Gastroesophageal sphincter (tissue), 4 donors: ENCODE measurements at regions not wholly inside any gene's neighbourhood (a gene's known extent, or its start where the extent isn't known, plus 50 kb on each side); places are given as distances from the start of the nearest gene placed in this dataset.
A peak's percentile ranks its signal among the peaks of the same experiment; 100 is the strongest.

ENCODE experiments used
- ATAC-seq: fragments of 150-250 bp; one replicate; pipeline ENCODE4 v1.9.1; 2016; ENCODE audit warnings: mild to moderate bottlenecking, moderate library complexity
- H3K27ac ChIP-seq, 4 donors: fragments of 200-600 bp; sonication (generic) in 3 of 4; 1 replicate in 3 of 4; 2 replicates in 1 of 4; pipeline ENCODE4 v1.5.1; 2016 to 2019
- H3K27me3 ChIP-seq: fragments of 200-600 bp; sonication (generic); one replicate; pipeline ENCODE4 v1.5.1; 2019
- H3K36me3 ChIP-seq, 2 donors: fragments of 200-600 bp; sonication (generic); one replicate each; pipeline ENCODE4 v1.5.1; 2019; ENCODE audit warnings: control low read depth in 1 of 2
- H3K4me1 ChIP-seq, 3 donors: fragments of 200-600 bp; sonication (generic); 1 replicate in 2 of 3; 2 replicates in 1 of 3; pipeline ENCODE4 v1.5.1; 2016 to 2019; ENCODE audit warnings: control low read depth in 2 of 3
- H3K4me3 ChIP-seq, 2 donors: fragments of 200-600 bp; sonication (generic); one replicate each; pipeline ENCODE4 v1.5.1; 2019; ENCODE audit warnings: mild to moderate bottlenecking in 1 of 2, moderate library complexity in 1 of 2
- H3K9me3 ChIP-seq, 3 donors: fragments of 200-600 bp; sonication (generic); one replicate each; pipeline ENCODE4 v1.5.1; 2017 to 2019; ENCODE audit warnings: control low read depth in 2 of 3
- EP300 ChIP-seq: sonication (generic); formaldehyde crosslinking; IDR thresholded peaks from one replicate; pipeline ENCODE4 v1.6.1; 2017; ENCODE audit warnings: antibody characterized with exemption, mild to moderate bottlenecking
- POLR2A ChIP-seq, 2 donors: fragments of 450-650 bp; IDR thresholded peaks; one replicate each; pipeline ENCODE4 v1.6.1; 2017; ENCODE audit warnings: antibody characterized with exemption in 2 of 2, mild to moderate bottlenecking in 2 of 2, moderate library complexity in 1 of 2
- POLR2AphosphoS5 ChIP-seq: sonication (generic); formaldehyde crosslinking; IDR thresholded peaks from one replicate; pipeline ENCODE4 v1.6.1; 2017; ENCODE audit warnings: antibody characterized with exemption
- WGBS, 2 donors: methylation state at CpG; one replicate each; pipeline ENCODE4 v1.1.5; 2018; ENCODE audit warnings: low coverage in 1 of 2; 5-methylcytosine and 5-hydroxymethylcytosine counted together
- TF ChIP-seq, protein P1 (sequence below), 4 experiments: fragments of 200-600 bp in 2 of 4; fragments of 450-650 bp in 2 of 4; sonication (generic) in 1 of 4; IDR thresholded peaks; one replicate each; pipeline ENCODE4 v1.5.1; 2017 to 2019; ENCODE audit warnings: antibody characterized with exemption in 4 of 4, mild to moderate bottlenecking in 2 of 4, moderate library complexity in 2 of 4

DNA sequence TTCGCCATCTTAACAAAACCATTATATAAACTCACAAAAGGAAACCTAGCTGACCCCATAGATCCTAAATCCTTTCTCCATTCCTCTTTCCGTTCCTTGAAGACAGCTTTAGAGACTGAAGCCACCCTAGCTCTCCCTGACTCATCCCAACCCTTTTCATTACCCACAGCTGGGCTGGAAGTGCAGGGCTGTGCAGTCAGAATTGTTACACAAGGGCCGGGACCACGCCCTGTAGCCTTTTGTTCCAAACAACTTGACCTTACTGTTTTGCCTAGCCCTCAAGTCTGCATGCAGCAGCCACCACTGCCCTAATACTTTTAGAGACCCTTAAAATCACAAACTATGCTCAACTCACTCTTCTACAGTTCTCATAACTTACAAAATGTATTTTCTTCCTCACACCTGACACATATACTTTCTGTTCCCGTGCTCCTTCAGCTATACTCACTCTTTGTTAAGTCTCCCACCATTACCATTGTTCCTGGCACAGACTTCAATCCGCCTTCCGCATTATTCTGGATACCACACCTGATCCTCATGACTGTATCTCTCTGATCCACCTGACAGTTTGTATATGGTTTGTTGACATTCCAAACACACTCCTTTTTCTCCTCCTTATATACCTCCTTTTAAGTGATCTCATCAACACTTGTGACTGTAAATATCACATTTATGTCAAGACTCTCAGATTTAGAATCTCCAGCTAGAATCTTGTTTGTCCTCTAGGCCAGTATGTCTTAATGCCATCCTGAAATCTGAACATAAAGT is 208.7 kb downstream of the KITLG start:
- no peak overlapping the region for H3K4me3 ChIP-seq
- no peaks in the 10 kb centered on the region for H3K36me3 ChIP-seq
- no peaks in the 10 kb centered on the region for H3K27me3 ChIP-seq
- TF ChIP-seq POLR2AphosphoS5 (no peak), POLR2A (IDR thresholded peaks at IDR 0.05) (no peak), EP300 (no peak)
- TF ChIP-seq, protein P1, sequence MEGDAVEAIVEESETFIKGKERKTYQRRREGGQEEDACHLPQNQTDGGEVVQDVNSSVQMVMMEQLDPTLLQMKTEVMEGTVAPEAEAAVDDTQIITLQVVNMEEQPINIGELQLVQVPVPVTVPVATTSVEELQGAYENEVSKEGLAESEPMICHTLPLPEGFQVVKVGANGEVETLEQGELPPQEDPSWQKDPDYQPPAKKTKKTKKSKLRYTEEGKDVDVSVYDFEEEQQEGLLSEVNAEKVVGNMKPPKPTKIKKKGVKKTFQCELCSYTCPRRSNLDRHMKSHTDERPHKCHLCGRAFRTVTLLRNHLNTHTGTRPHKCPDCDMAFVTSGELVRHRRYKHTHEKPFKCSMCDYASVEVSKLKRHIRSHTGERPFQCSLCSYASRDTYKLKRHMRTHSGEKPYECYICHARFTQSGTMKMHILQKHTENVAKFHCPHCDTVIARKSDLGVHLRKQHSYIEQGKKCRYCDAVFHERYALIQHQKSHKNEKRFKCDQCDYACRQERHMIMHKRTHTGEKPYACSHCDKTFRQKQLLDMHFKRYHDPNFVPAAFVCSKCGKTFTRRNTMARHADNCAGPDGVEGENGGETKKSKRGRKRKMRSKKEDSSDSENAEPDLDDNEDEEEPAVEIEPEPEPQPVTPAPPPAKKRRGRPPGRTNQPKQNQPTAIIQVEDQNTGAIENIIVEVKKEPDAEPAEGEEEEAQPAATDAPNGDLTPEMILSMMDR (IDR thresholded peaks at IDR 0.05): no peak
- ATAC-seq: peak; percentile 50
- no peaks in the 10 kb centered on the region for H3K4me1 ChIP-seq
- 88 to 96% methylated on average over 4 to 7 of the region's 7 CpGs for WGBS, 2 donors
- H3K27ac ChIP-seq: no peak overlapping the region
- no peaks in the 10 kb centered on the region for H3K9me3 ChIP-seq

DNA sequence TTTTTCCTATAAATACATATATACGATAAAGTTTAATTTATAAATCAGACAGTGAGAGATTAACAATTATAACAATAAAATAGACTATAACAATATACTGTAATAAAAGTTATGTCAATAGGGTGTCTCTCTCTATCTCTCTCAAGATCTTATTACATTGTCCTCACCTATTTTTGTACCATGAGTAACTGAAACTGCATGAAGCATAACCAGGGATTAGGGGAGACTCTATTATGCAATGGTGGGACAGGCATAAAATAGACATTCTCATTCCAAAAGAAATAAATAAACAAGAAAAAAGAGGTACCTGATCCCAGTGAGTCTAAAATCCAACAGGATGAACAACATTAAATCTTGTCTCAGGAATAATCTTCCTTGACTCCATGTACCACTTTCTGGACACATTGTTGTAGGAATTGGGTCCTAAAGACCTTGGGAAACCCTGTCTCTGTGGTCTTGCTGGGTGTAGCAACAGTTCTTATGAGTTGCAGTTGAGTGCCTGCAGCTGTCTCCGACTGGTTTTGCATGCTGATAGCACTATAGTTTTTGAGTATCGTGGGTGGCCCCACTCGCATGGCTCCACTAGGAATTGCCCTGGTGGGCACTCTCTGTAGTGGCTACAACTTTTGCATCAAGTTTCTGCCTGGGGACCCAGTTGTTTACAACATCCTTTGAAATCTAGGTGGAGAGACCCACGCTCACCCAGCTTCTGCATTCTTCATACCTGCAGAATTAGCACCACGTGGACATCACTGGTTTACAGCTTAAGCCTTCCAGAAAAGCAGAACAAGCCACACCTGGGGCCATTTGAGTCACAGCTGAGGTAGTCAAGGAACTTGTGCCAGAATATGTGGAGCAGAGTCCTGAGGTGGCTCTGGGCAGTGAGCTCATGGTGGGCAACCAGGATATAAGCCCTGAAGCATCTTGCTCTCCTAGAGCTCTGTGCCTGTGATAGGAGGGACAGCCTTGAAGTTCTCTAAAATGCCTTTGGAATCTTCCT is 204.7 kb downstream of the KITLG start:
- H3K27me3 ChIP-seq: no peaks in the 10 kb centered on the region
- no peak for ATAC-seq
- no peak overlapping the region for H3K4me3 ChIP-seq
- TF ChIP-seq EP300: no peak
- TF ChIP-seq, protein P1 (IDR thresholded peaks at IDR 0.05): no peak
- no peak overlapping the region for H3K27ac ChIP-seq
- H3K4me1 ChIP-seq: no peaks in the 10 kb centered on the region
- H3K36me3 ChIP-seq: no peaks in the 10 kb centered on the region
- WGBS, 2 donors: 100% methylated on average over 1 to 3 of the region's 6 CpGs
- no peaks in the 10 kb centered on the region for H3K9me3 ChIP-seq

DNA sequence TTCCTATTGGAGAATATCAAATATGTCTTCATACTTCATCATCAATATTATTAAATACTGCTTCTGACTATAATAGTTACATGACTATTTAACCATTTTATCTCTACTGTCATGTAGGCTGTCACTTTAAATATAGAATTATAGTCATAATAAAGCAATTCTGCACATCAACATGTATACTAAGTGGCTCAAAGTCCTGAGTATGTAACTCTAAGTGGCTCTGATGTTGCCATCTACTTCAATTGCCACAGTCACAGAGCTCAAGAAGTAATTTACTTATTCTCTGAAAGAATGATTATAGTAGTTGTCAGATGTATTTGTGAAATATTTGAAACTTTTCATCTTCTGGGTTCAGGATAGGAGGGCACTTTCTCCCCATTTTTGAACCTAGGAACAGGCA is 202.3 kb downstream of the KITLG start:
- Histone ChIP-seq H3K9me3 (no peaks in the 10 kb centered on the region), H3K27ac (no peak overlapping the region), H3K36me3 (no peaks in the 10 kb centered on the region), H3K27me3 (no peaks in the 10 kb centered on the region), H3K4me1 (no peaks in the 10 kb centered on the region), H3K4me3 (no peak overlapping the region)
- no peak for ATAC-seq
- TF ChIP-seq EP300 (no peak), POLR2A (IDR thresholded peaks at IDR 0.05) (no peak), POLR2AphosphoS5 (no peak)
- TF ChIP-seq, protein P1 (IDR thresholded peaks at IDR 0.05): no peak

DNA sequence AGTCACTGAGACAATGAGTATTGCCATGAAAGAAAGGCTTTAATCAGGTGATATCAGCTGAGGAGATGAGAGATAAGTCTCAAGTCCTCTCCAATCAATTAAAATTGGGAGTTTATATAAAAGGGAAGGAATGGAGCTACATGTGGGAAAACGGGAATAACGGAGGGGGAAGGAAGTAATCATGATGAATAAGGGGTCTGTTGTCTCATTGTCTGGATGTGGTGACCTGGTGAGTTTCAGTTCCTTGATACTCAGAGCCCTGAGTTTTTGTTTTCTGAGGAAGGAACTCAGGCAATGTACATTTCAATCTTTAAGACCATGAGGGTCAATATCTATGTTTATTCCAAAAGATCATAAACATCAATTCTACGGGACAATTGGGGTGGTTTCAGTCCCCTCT is 198.8 kb downstream of the KITLG start:
- Histone ChIP-seq H3K4me1 (no peaks in the 10 kb centered on the region), H3K27me3 (no peaks in the 10 kb centered on the region), H3K9me3 (no peaks in the 10 kb centered on the region), H3K27ac (no peak overlapping the region), H3K36me3 (no peaks in the 10 kb centered on the region), H3K4me3 (no peak overlapping the region)
- WGBS, 2 donors: 80 to 83% methylated on average over 3 of the region's 3 CpGs
- ATAC-seq: no peak
- TF ChIP-seq EP300 (no peak), POLR2A (IDR thresholded peaks at IDR 0.05) (no peak), POLR2AphosphoS5 (no peak)

DNA sequence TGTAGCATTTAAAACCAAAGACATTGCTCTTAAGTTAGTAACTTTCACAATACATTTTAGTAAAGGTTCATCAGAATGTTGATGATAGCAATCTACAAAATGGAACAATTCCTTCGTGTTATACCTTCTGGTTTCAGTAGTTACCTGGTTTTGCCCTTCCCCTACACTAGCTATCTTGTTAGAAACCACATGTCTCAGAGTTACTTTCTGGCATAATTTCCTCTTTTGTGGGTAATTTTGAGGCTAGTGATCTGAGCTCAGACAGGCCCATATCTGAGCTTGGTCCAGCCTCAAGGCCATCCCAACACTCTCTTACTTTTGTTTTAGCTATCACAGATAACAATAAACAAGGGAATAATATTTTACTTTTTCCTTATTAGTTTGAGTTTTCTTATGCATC is 196.9 kb downstream of the KITLG start:
- no peak overlapping the region for H3K4me3 ChIP-seq
- H3K9me3 ChIP-seq: no peaks in the 10 kb centered on the region
- H3K27ac ChIP-seq: no peak overlapping the region
- H3K36me3 ChIP-seq: no peaks in the 10 kb centered on the region
- H3K27me3 ChIP-seq: no peaks in the 10 kb centered on the region
- no peaks in the 10 kb centered on the region for H3K4me1 ChIP-seq
- no peak for ATAC-seq
- TF ChIP-seq EP300 (no peak), POLR2A (IDR thresholded peaks at IDR 0.05) (no peak), POLR2AphosphoS5 (no peak)
- TF ChIP-seq, protein P1 (IDR thresholded peaks at IDR 0.05): no peak
- 100% methylated on average over 1 of the region's 1 CpG; no CpG with 5 or more reads in 1 of the 2 donors for WGBS, 2 donors
